ENCODE measurements at regions not wholly inside any gene's neighbourhood (a gene's known extent, or its start where the extent isn't known, plus 50 kb on each side); places are given as distances from the start of the nearest gene placed in this dataset.

DNA sequence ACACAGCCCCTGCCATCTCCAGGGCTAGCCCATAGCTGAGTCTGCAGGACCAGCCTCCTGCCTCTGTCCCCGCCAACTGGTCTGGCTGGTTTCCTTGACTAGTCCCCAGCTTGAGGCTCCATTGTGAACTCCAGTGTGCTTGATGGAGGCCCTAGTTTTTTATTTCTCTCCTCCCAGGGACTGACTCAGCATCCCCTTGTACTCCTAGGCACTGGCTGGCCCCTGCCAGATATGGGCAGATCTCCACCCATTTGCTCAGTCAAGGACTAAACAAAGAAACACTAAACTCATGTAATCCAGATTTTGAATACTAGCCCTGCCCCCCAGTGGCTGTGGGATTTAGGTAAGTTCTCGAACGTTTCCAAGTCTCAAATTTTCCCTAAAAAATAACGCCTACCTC lies 415.4 kb upstream of the RORA start:
- Histone ChIP-seq H3K27me3 (peaks cover 0 to 25% (median 6%) of the 10 kb centered on the region in 7 donors), H3K4me1 (no peaks in the 10 kb centered on the region), H3K9me3 (no peaks in the 10 kb centered on the region), H3K27ac (no peak overlapping the region), H3K4me3 (no peak overlapping the region), H3K36me3 (no peaks in the 10 kb centered on the region)
- intact Hi-C loops (cut with DNase I), result no loop called here
- TF ChIP-seq CTCF (IDR thresholded peaks at IDR 0.05), result no peak
- no peak for DNase-seq
- no peak for ATAC-seq
- 78 to 80% methylated on average over 4 of the region's 4 CpGs for WGBS, 2 donors

GRCh38 chr15:61641645-61642044 lies 412.5 kb upstream of the RORA start:
- H3K27ac ChIP-seq, result no peak overlapping the region
- intact Hi-C loops (cut with DNase I), result no loop called here
- ATAC-seq, result no peak
- no peaks in the 10 kb centered on the region for H3K4me1 ChIP-seq
- no peak for TF ChIP-seq CTCF (IDR thresholded peaks at IDR 0.05)
- H3K36me3 ChIP-seq, result no peaks in the 10 kb centered on the region
- no peaks in the 10 kb centered on the region for H3K9me3 ChIP-seq
- H3K27me3 ChIP-seq, result peaks cover 0 to 33% (median 5%) of the 10 kb centered on the region in 7 donors
- no peak overlapping the region for H3K4me3 ChIP-seq
- DNase-seq, result no peak
- 82 to 87% methylated on average over 6 of the region's 6 CpGs for WGBS, 2 donors

DNA sequence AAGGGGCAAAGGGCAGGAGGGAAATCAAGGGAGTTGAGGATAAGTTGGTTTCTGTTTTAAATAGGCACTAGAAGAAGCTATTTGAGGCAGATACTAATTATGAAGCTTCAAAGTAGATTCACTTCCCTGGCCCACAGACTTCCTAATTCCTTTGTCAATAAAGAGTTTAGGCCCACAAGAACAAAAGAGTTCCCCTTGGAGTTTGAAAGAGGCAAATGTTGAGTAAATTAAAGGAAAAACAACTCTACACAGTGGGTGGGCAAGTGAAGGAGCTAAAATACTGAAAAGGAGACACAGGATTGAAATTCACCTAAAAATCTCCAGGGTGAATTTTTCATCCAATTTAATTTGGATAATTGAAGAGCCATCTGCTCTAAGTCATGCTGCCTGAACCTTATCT lies 411.7 kb upstream of the RORA start:
- no peak for TF ChIP-seq CTCF (IDR thresholded peaks at IDR 0.05)
- H3K4me1 ChIP-seq, result no peaks in the 10 kb centered on the region
- H3K36me3 ChIP-seq, result no peaks in the 10 kb centered on the region
- no peaks in the 10 kb centered on the region for H3K9me3 ChIP-seq
- intact Hi-C loops (cut with DNase I), result no loop called here
- DNase-seq (no peak), ATAC-seq (no peak)
- H3K4me3 ChIP-seq, result no peak overlapping the region
- H3K27ac ChIP-seq, result no peak overlapping the region
- H3K27me3 ChIP-seq, result peaks cover 0 to 28% (median 5%) of the 10 kb centered on the region in 7 donors

DNA sequence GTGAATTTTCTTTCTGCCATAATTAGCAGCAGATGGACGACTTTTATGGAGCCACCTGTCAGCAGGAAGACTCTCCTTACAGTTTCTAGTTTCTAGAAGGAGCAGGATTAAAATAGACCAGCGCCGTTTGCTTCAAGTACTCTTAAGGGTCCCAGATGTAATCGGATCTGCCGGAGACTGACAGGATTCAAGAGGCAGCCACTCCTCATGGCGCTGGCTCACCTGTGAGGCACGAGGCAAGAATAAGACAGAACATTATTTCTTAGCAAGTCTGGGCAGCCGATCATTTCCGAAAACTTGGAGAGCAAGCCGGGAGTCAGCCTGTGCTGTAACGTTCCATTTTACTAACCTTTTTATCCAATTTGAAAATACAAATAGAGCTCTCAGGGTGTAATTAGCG lies 410.4 kb upstream of the RORA start:
- ATAC-seq, result no peak
- H3K27me3 ChIP-seq, result peaks cover 0 to 28% (median 7%) of the 10 kb centered on the region in 7 donors
- no peaks in the 10 kb centered on the region for H3K36me3 ChIP-seq
- H3K9me3 ChIP-seq, result no peaks in the 10 kb centered on the region
- no peak overlapping the region for H3K27ac ChIP-seq
- WGBS, 2 donors, result 42 to 54% methylated on average over 12 of the region's 12 CpGs
- no peak for DNase-seq
- intact Hi-C loops (cut with DNase I), result no loop called here
- no peaks in the 10 kb centered on the region for H3K4me1 ChIP-seq
- TF ChIP-seq CTCF (IDR thresholded peaks at IDR 0.05), result no peak
- no peak overlapping the region for H3K4me3 ChIP-seq

DNA sequence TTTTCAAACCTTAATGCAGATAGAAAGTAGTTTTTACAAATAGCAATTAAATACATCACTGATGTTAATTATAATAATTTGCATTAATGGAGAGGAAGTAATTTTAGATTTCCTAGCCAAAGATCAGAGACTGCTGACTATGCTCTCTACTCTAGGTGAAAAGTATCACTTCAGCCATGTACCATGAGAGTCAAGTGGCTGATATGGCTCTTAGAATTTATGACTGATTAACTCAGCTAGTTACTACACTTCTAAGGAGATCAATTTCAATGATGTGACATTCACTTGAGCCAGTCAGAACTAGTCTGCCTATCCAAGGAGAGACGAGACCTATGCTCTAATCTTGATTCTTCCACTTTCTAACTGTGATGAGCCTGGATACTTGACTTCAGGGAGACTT lies 405.7 kb upstream of the RORA start:
- no peak for ATAC-seq
- TF ChIP-seq CTCF (IDR thresholded peaks at IDR 0.05), result no peak
- 61 to 67% methylated on average over 1 of the region's 1 CpG for WGBS, 2 donors
- DNase-seq, result no peak
- Histone ChIP-seq H3K27ac (no peak overlapping the region), H3K4me1 (no peaks in the 10 kb centered on the region), H3K9me3 (peaks cover 0 to 9% (median 0%) of the 10 kb centered on the region in 11 donors), H3K4me3 (no peak overlapping the region), H3K36me3 (no peaks in the 10 kb centered on the region), H3K27me3 (peaks cover 0 to 30% (median 4%) of the 10 kb centered on the region in 7 donors)
- intact Hi-C loops (cut with DNase I), result no loop called here

Measured in heart right ventricle (tissue), 16 donors.